H9 (cell line): ENCODE measurements at regions not wholly inside any gene's neighbourhood (a gene's known extent, or its start where the extent isn't known, plus 50 kb on each side); places are given as distances from the start of the nearest gene placed in this dataset.

Experiments
- DNase-seq: peaks from one replicate; pipeline ENCODE4 v3.0.0-alpha.2; 2017
- H2AFZ ChIP-seq: one replicate; pipeline ENCODE4 v1.6.1; 2013; ENCODE audit warnings: mild to moderate bottlenecking, low read length, control low read depth, moderate library complexity
- H2AK5ac ChIP-seq: 2 replicates; pipeline ENCODE4 v1.6.1; 2013; ENCODE audit warnings: low read length, control low read depth, mixed read lengths; ENCODE audit not compliant: insufficient read length
- H2BK120ac ChIP-seq: one replicate; pipeline ENCODE4 v1.6.1; 2013; ENCODE audit warnings: low read depth, mild to moderate bottlenecking, low read length, control low read depth, inconsistent platforms; ENCODE audit not compliant: poor library complexity, severe bottlenecking
- H2BK12ac ChIP-seq: 2 replicates; pipeline ENCODE4 v1.6.1; 2013; ENCODE audit warnings: low read length, control low read depth, mixed read lengths, low read depth; ENCODE audit not compliant: insufficient read length
- H2BK15ac ChIP-seq: 2 replicates; pipeline ENCODE4 v1.6.1; 2013; ENCODE audit warnings: low read depth, low read length, control low read depth
- H2BK20ac ChIP-seq: one replicate; pipeline ENCODE4 v1.6.1; 2013; ENCODE audit warnings: low read depth, mild to moderate bottlenecking, low read length, control low read depth, inconsistent platforms; ENCODE audit not compliant: poor library complexity, severe bottlenecking
- H2BK5ac ChIP-seq: 2 replicates; pipeline ENCODE4 v1.6.1; 2013; ENCODE audit warnings: low read length, control low read depth, mixed read lengths; ENCODE audit not compliant: insufficient read length
- H3K14ac ChIP-seq: 2 replicates; pipeline ENCODE4 v1.6.1; 2013; ENCODE audit warnings: low read length, control low read depth; ENCODE audit not compliant: insufficient read depth
- H3K18ac ChIP-seq: 2 replicates; pipeline ENCODE4 v1.6.1; 2013; ENCODE audit warnings: low read depth, mild to moderate bottlenecking, mixed read lengths, low read length, control low read depth; ENCODE audit not compliant: insufficient read length
- H3K23ac ChIP-seq: 2 replicates; pipeline ENCODE4 v1.6.1; 2013; ENCODE audit warnings: low read length, control low read depth, mixed read lengths, low read depth; ENCODE audit not compliant: insufficient read length
- H3K23me2 ChIP-seq: 2 replicates; pipeline ENCODE4 v1.6.1; 2013; ENCODE audit warnings: low read depth, mild to moderate bottlenecking, mixed read lengths, low read length, control low read depth; ENCODE audit not compliant: insufficient read length, poor library complexity, severe bottlenecking
- H3K27ac ChIP-seq: 2 replicates; pipeline ENCODE4 v1.5.1; 2013; ENCODE audit warnings: low read length, control low read depth, mixed read lengths, low read depth; ENCODE audit not compliant: insufficient read length
- H3K27me3 ChIP-seq: 2 replicates; pipeline ENCODE4 v1.6.1; 2013; ENCODE audit warnings: low read length, control low read depth, inconsistent platforms; ENCODE audit not compliant: insufficient read depth
- H3K4ac ChIP-seq: 2 replicates; pipeline ENCODE4 v1.6.1; 2013; ENCODE audit warnings: low read depth, mild to moderate bottlenecking, control low read depth, inconsistent platforms, low read length, moderate library complexity
- H3K4me1 ChIP-seq: 2 replicates; pipeline ENCODE4 v1.6.1; 2013; ENCODE audit warnings: low read length, control low read depth, inconsistent platforms; ENCODE audit not compliant: insufficient read depth
- H3K4me2 ChIP-seq: 2 replicates; pipeline ENCODE4 v1.6.1; 2013; ENCODE audit warnings: low read length, control low read depth, mixed read lengths; ENCODE audit not compliant: insufficient read length, insufficient read depth
- H3K56ac ChIP-seq: 2 replicates; pipeline ENCODE4 v1.6.1; 2013; ENCODE audit warnings: low read depth, mild to moderate bottlenecking, mixed read lengths, low read length, control low read depth; ENCODE audit not compliant: insufficient read length
- H3K79me1 ChIP-seq: 2 replicates; pipeline ENCODE4 v1.6.1; 2013; ENCODE audit warnings: low read depth, mild to moderate bottlenecking, moderate library complexity, low read length, control low read depth, inconsistent platforms; ENCODE audit not compliant: insufficient read depth, poor library complexity, severe bottlenecking
- H3K79me2 ChIP-seq: 2 replicates; pipeline ENCODE4 v1.6.1; 2013; ENCODE audit warnings: low read length, control low read depth, inconsistent platforms; ENCODE audit not compliant: insufficient read depth
- H3K9ac ChIP-seq: 2 replicates; pipeline ENCODE4 v1.6.1; 2013; ENCODE audit warnings: low read length, control low read depth, mixed read lengths; ENCODE audit not compliant: insufficient read length; ENCODE audit errors: extremely low read depth
- H3K9me3 ChIP-seq: one replicate; pipeline ENCODE4 v1.6.1; 2013; ENCODE audit warnings: low read depth, low read length, inconsistent platforms; ENCODE audit not compliant: control insufficient read depth
- H3T11ph ChIP-seq: one replicate; pipeline ENCODE4 v1.6.1; 2013; ENCODE audit warnings: mild to moderate bottlenecking, low read length, control low read depth, inconsistent platforms
- H4K20me1 ChIP-seq: one replicate; pipeline ENCODE4 v1.6.1; 2013; ENCODE audit not compliant: control insufficient read depth, insufficient read length, insufficient read depth
- H4K5ac ChIP-seq: 2 replicates; pipeline ENCODE4 v1.6.1; 2013; ENCODE audit warnings: low read depth, mild to moderate bottlenecking, mixed read lengths, low read length, control low read depth; ENCODE audit not compliant: insufficient read length
- H4K8ac ChIP-seq: replicated peaks from 2 replicates; pipeline ENCODE4 v1.6.1; 2013; ENCODE audit warnings: low read length, control low read depth, mixed read lengths, low read depth; ENCODE audit not compliant: insufficient read length
- H4K91ac ChIP-seq: 2 replicates; pipeline ENCODE4 v1.6.1; 2013; ENCODE audit warnings: low read depth, mild to moderate bottlenecking, moderate library complexity, mixed read lengths, low read length, control low read depth; ENCODE audit not compliant: insufficient read length
- H3K27ac Mint-ChIP-seq, 3 experiments: 2 replicates in 2 of 3; 3 replicates in 1 of 3; pipeline ENCODE4 v1.8.0; 2020 to 2021; ENCODE audit warnings: mixed read lengths in 3 of 3, mild to moderate bottlenecking in 1 of 3, moderate library complexity in 1 of 3
- H3K27me3 Mint-ChIP-seq: 2 replicates; pipeline ENCODE4 v1.8.0; 2021; ENCODE audit warnings: low read depth, mild to moderate bottlenecking, moderate library complexity, mixed read lengths
- H3K36me3 Mint-ChIP-seq, 3 experiments: 2 replicates in 2 of 3; 3 replicates in 1 of 3; pipeline ENCODE4 v1.8.0; 2020 to 2021; ENCODE audit warnings: low read depth in 3 of 3, mixed read lengths in 3 of 3; ENCODE audit not compliant: insufficient read depth in 1 of 3
- H3K4me1 Mint-ChIP-seq, 2 experiments: 2 replicates each; pipeline ENCODE4 v1.8.0; 2020; ENCODE audit warnings: mixed read lengths in 2 of 2
- H3K4me3 Mint-ChIP-seq, 2 experiments: 2 replicates in 1 of 2; 3 replicates in 1 of 2; pipeline ENCODE4 v1.8.0; 2020 to 2021; ENCODE audit warnings: mild to moderate bottlenecking in 2 of 2, mixed read lengths in 2 of 2, moderate library complexity in 1 of 2
- H3K9me3 Mint-ChIP-seq, 2 experiments: 2 replicates in 1 of 2; 3 replicates in 1 of 2; pipeline ENCODE4 v1.8.0; 2020; ENCODE audit warnings: mild to moderate bottlenecking in 2 of 2, mixed read lengths in 2 of 2, moderate library complexity in 1 of 2
- CTCF ChIP-seq: fragments of 200-600 bp; sonication (generic); conservative IDR thresholded peaks from 3 replicates; pipeline ENCODE4 v1.8.0; 2021; ENCODE audit warnings: antibody characterized with exemption, mild to moderate bottlenecking
- WGBS: extraction: QIAGEN DNeasy Blood & Tissue Kit; methylation state at CpG from one replicate; pipeline ENCODE4 v1.1.7; 2013; ENCODE audit warnings: missing lambda C conversion rate, low lambda C conversion rate, mixed read lengths; ENCODE audit not compliant: insufficient read length; ENCODE audit errors: extremely low coverage; 5-methylcytosine and 5-hydroxymethylcytosine counted together

- Histone ChIP-seq H3K27ac (no peak overlapping the region), H3K79me1 (no peaks in the 10 kb centered on the region), H3K18ac (no peak overlapping the region), H2AK5ac (no peak overlapping the region), H4K8ac (no peak overlapping the region), H3K23ac (no peak overlapping the region), H2BK12ac (no peak overlapping the region), H2AFZ (no peak overlapping the region), H4K91ac (no peak overlapping the region), H3K79me2 (no peaks in the 10 kb centered on the region), H4K5ac (no peak overlapping the region), H3K4me1 (no peaks in the 10 kb centered on the region), H3T11ph (no peak overlapping the region), H3K4me2 (no peak overlapping the region), H3K4ac (no peak overlapping the region), H3K27me3 (no peaks in the 10 kb centered on the region), H3K23me2 (no peaks in the 10 kb centered on the region), H3K9me3 (no peaks in the 10 kb centered on the region), H3K56ac (no peak overlapping the region), H4K20me1 (no peaks in the 10 kb centered on the region), H2BK5ac (no peak overlapping the region), H3K14ac (no peak overlapping the region), H3K9ac (no peak overlapping the region), H2BK120ac (no peak overlapping the region), H2BK20ac (no peak overlapping the region), H2BK15ac (no peak overlapping the region)
- Mint-ChIP-seq H3K9me3 (peaks cover 0 to 2% of the 10 kb centered on the region in 2 experiments; a peak in 1 of 5 replicates), H3K27ac (no peak overlapping the region), H3K36me3 (no peaks in the 10 kb centered on the region; a peak in 2 of 7 replicates), H3K27me3 (no peaks in the 10 kb centered on the region), H3K4me1 (peaks cover 15 to 17% of the 10 kb centered on the region in 2 experiments), H3K4me3 (no peak overlapping the region)
- DNase-seq, result no peak
- no peak for TF ChIP-seq CTCF
- no CpG with 5 or more reads among the region's 2 CpGs for WGBS
These were observed 189.2 kb downstream of the SLITRK6 start for GRCh38 chr13:85610024-85610423.
